ENCODE measurements at regions not wholly inside any gene's neighbourhood (a gene's known extent, or its start where the extent isn't known, plus 50 kb on each side); places are given as distances from the start of the nearest gene placed in this dataset.

DNA sequence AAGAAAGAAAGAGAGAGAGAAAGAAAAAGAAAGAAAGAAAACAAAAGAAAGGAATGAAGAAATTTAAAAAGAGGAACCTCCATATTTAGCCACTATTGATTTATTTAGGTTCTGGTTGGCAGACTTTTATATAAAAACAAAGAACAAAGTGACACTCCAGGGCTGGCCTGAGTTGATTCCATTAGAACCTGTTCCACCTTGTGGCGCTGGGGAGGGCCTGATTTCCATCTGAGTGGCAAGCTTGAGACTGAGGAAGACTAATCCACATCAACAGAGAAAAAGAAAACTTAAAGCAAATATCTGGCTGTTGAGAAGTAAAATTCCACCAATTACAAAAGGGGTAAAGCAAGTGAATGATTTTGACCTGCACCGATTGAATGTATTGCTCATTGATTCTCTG is 345.3 kb downstream of the EN1 start:
- TF ChIP-seq, protein P1, sequence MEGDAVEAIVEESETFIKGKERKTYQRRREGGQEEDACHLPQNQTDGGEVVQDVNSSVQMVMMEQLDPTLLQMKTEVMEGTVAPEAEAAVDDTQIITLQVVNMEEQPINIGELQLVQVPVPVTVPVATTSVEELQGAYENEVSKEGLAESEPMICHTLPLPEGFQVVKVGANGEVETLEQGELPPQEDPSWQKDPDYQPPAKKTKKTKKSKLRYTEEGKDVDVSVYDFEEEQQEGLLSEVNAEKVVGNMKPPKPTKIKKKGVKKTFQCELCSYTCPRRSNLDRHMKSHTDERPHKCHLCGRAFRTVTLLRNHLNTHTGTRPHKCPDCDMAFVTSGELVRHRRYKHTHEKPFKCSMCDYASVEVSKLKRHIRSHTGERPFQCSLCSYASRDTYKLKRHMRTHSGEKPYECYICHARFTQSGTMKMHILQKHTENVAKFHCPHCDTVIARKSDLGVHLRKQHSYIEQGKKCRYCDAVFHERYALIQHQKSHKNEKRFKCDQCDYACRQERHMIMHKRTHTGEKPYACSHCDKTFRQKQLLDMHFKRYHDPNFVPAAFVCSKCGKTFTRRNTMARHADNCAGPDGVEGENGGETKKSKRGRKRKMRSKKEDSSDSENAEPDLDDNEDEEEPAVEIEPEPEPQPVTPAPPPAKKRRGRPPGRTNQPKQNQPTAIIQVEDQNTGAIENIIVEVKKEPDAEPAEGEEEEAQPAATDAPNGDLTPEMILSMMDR (conservative IDR thresholded peaks at IDR 0.05; ENCODE audit: low read length): no peak
- H3K4me3 ChIP-seq (ENCODE audit: low read length): no peak overlapping the region
- no peak for DNase-seq (ENCODE audit: low read depth)

- TF ChIP-seq, protein P1 (conservative IDR thresholded peaks at IDR 0.05; ENCODE audit: low read length): no peak
- no peak overlapping the region for H3K4me3 ChIP-seq (ENCODE audit: low read length)
- no peak for DNase-seq (ENCODE audit: low read depth)
Observed at GRCh38 chr2:118498943-118499342, 348.5 kb downstream of the EN1 start.

GRCh38 chr2:118496870-118497611 is 350.4 kb downstream of the EN1 start:
- TF ChIP-seq, protein P1 (conservative IDR thresholded peaks at IDR 0.05; ENCODE audit: low read length): no peak
- no peak for DNase-seq (ENCODE audit: low read depth)
- H3K4me3 ChIP-seq (ENCODE audit: low read length): no peak overlapping the region

- H3K4me3 ChIP-seq (ENCODE audit: low read length): no peak overlapping the region
- DNase-seq (ENCODE audit: low read depth): no peak
- TF ChIP-seq, protein P1 (conservative IDR thresholded peaks at IDR 0.05; ENCODE audit: low read length): no peak
Observed at GRCh38 chr2:118496467-118496866, 351.0 kb downstream of the EN1 start.

- H3K4me3 ChIP-seq (ENCODE audit: low read length): no peak overlapping the region
- DNase-seq (ENCODE audit: low read depth): no peak
- TF ChIP-seq, protein P1 (conservative IDR thresholded peaks at IDR 0.05; ENCODE audit: low read length): no peak
Observed at GRCh38 chr2:118495290-118495689, 352.2 kb downstream of the EN1 start.

GRCh38 chr2:118493213-118493612 is 354.2 kb downstream of the EN1 start:
- TF ChIP-seq, protein P1 (conservative IDR thresholded peaks at IDR 0.05; ENCODE audit: low read length): no peak
- no peak for DNase-seq (ENCODE audit: low read depth)
- H3K4me3 ChIP-seq (ENCODE audit: low read length): no peak overlapping the region

DNA sequence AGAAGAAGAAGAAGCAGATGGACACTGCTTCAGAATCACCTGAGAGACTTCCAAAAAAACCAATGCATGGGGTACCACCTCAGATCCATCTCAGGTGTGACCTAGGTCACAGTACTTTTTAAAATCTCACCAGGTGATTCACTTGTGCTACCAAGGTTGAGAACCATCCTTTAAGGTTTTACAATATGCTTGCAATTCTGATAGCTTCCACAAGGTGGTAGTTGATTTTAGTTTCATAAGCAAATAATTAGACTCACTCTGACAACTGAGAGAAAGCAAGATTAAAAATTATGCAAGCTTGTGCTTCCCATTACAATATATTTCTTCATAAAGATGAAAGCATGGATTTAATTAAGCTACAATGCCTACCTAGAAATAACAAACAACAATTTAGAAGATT is 355.1 kb downstream of the EN1 start:
- peak; percentile 14 for DNase-seq (ENCODE audit: low read depth)
- no peak overlapping the region for H3K4me3 ChIP-seq (ENCODE audit: low read length)
- TF ChIP-seq, protein P1 (conservative IDR thresholded peaks at IDR 0.05; ENCODE audit: low read length): peak; percentile 44
